ENCODE measurements at regions not wholly inside any gene's neighbourhood (a gene's known extent, or its start where the extent isn't known, plus 50 kb on each side); places are given as distances from the start of the nearest gene placed in this dataset.
"Not testable (repeated sequence)": the region's sequence is repeated elsewhere in the genome, so short reads cannot be mapped to it uniquely, and the experiment has no call there.

- no peak for DNase-seq
These were observed 226.8 kb upstream of the IRX4 start for GRCh38 chr5:2109566-2109965.

- no peak for DNase-seq
These were observed 224.0 kb upstream of the IRX4 start for GRCh38 chr5:2106721-2107120.

GRCh38 chr5:2105141-2105540, 222.4 kb upstream of the IRX4 start:
- DNase-seq: no peak

GRCh38 chr5:2103940-2104339, 221.2 kb upstream of the IRX4 start:
- no peak for DNase-seq

- no peak for DNase-seq
These were observed 220.4 kb upstream of the IRX4 start for GRCh38 chr5:2102819-2103776.

GRCh38 chr5:2101685-2102084, 219.0 kb upstream of the IRX4 start:
- no peak for DNase-seq

- no peak for DNase-seq
These were observed 214.3 kb upstream of the IRX4 start for GRCh38 chr5:2096887-2097505.

GRCh38 chr5:2095011-2095410, 212.3 kb upstream of the IRX4 start:
- no peak for DNase-seq

- no peak for DNase-seq
These were observed 211.9 kb upstream of the IRX4 start for GRCh38 chr5:2094616-2094995.

GRCh38 chr5:2093859-2094615, 211.3 kb upstream of the IRX4 start:
- DNase-seq: no peak

GRCh38 chr5:2091921-2092320, 209.2 kb upstream of the IRX4 start:
- no peak for DNase-seq

- DNase-seq: no peak
These were observed 205.3 kb upstream of the IRX4 start for GRCh38 chr5:2087980-2088379.

- no peak for DNase-seq
These were observed 192.6 kb upstream of the IRX4 start for GRCh38 chr5:2075365-2075764.

GRCh38 chr5:2071562-2071961, 188.8 kb upstream of the IRX4 start:
- DNase-seq: no peak

- not testable (repeated sequence) for DNase-seq
These were observed 188.1 kb upstream of the IRX4 start for GRCh38 chr5:2070787-2071186.

GRCh38 chr5:2068531-2068930, 185.8 kb upstream of the IRX4 start:
- DNase-seq: no peak

- no peak for DNase-seq
These were observed 183.6 kb upstream of the IRX4 start for GRCh38 chr5:2066373-2066772.

GRCh38 chr5:2063380-2063779, 180.7 kb upstream of the IRX4 start:
- DNase-seq: not testable (repeated sequence)

- no peak for DNase-seq
These were observed 170.0 kb upstream of the IRX4 start for GRCh38 chr5:2052687-2053086.

GRCh38 chr5:2049876-2050275, 167.2 kb upstream of the IRX4 start:
- no peak for DNase-seq

- DNase-seq: no peak
These were observed 165.9 kb upstream of the IRX4 start for GRCh38 chr5:2048664-2049063.

GRCh38 chr5:2047341-2047927, 164.7 kb upstream of the IRX4 start:
- DNase-seq: no peak

- no peak for DNase-seq
These were observed 161.3 kb upstream of the IRX4 start for GRCh38 chr5:2044041-2044440.

All from NCI-H1436 (cell line).